DND-41 (cell line): ENCODE measurements at regions not wholly inside any gene's neighbourhood (a gene's known extent, or its start where the extent isn't known, plus 50 kb on each side); places are given as distances from the start of the nearest gene placed in this dataset.

ENCODE experiments used
- CTCF ChIP-seq: IDR thresholded peaks from 2 replicates; pipeline ENCODE4 v1.5.1; 2012; ENCODE audit warnings: borderline replicate concordance, low read length, moderate library complexity, mild to moderate bottlenecking; ENCODE audit not compliant: poor library complexity, severe bottlenecking; ENCODE audit errors: extremely low read depth
- EZH2 ChIP-seq: IDR thresholded peaks from 3 replicates; pipeline ENCODE4 v1.6.1; 2012; ENCODE audit warnings: borderline replicate concordance, low read depth, mild to moderate bottlenecking, moderate library complexity, low read length, inconsistent platforms; ENCODE audit not compliant: severe bottlenecking

GRCh38 chr2:180307096-180307495, 300.0 kb upstream of the CWC22 start:
- TF ChIP-seq EZH2 (no peak), CTCF (no peak)
